Neural cell (in vitro differentiated cells): ENCODE measurements at regions not wholly inside any gene's neighbourhood (a gene's known extent, or its start where the extent isn't known, plus 50 kb on each side); places are given as distances from the start of the nearest gene placed in this dataset.
"Not testable (repeated sequence)": the region's sequence is repeated elsewhere in the genome, so short reads cannot be mapped to it uniquely, and the experiment has no call there.

Experiments
- H2AFZ ChIP-seq: fragments of 200-600, 300-800 bp; sonication (generic), shearing (Covaris generic); 2 replicates; pipeline ENCODE4 v1.6.0; 2014; ENCODE audit warnings: low read depth, mild to moderate bottlenecking, antibody characterized with exemption, low read length, moderate library complexity
- H3F3A ChIP-seq: fragments of 200-600 bp; shearing (Covaris generic); 2 replicates; pipeline ENCODE4 v1.6.1; 2016; ENCODE audit warnings: mild to moderate bottlenecking, moderate library complexity, mixed read lengths, antibody characterized with exemption, low read length; ENCODE audit not compliant: insufficient read depth, poor library complexity, severe bottlenecking
- H3K27ac ChIP-seq: fragments of 200-600, 300-800 bp; sonication (generic), shearing (Covaris generic); 2 replicates; pipeline ENCODE4 v1.5.1; 2014; ENCODE audit warnings: mild to moderate bottlenecking, low read length, moderate library complexity
- H3K27me3 ChIP-seq: fragments of 300-800, 200-600 bp; sonication (generic), shearing (Covaris generic); 2 replicates; pipeline ENCODE4 v1.6.0; 2014; ENCODE audit warnings: mild to moderate bottlenecking, low read depth, low read length, moderate library complexity; ENCODE audit not compliant: insufficient read depth
- H3K36me3 ChIP-seq: fragments of 300-800, 200-600 bp; sonication (generic), shearing (Covaris generic); 2 replicates; pipeline ENCODE4 v1.5.1; 2014; ENCODE audit warnings: mild to moderate bottlenecking, antibody characterized with exemption, low read length, moderate library complexity; ENCODE audit not compliant: insufficient read depth
- H3K4me2 ChIP-seq: fragments of 300-800, 200-600 bp; sonication (generic), shearing (Covaris generic); 2 replicates; pipeline ENCODE4 v1.6.0; 2014; ENCODE audit warnings: mild to moderate bottlenecking, low read length
- H3K4me3 ChIP-seq: fragments of 300-800, 200-600 bp; sonication (generic), shearing (Covaris generic); 2 replicates; pipeline ENCODE4 v1.5.1; 2014; ENCODE audit warnings: mild to moderate bottlenecking, low read length, moderate library complexity
- H3K79me2 ChIP-seq: fragments of 200-600 bp; shearing (Covaris generic); replicated peaks from 2 replicates; pipeline ENCODE4 v1.6.0; 2014; ENCODE audit warnings: mild to moderate bottlenecking, low read length, moderate library complexity; ENCODE audit not compliant: insufficient read depth
- H3K9ac ChIP-seq: fragments of 300-800, 200-600 bp; sonication (generic), shearing (Covaris generic); 2 replicates; pipeline ENCODE4 v1.6.1; 2016; ENCODE audit warnings: mild to moderate bottlenecking, low read length, mixed read lengths
- H3K9me2 ChIP-seq: fragments of 200-600 bp; shearing (Covaris generic); 2 replicates; pipeline ENCODE4 v1.6.1; 2016; ENCODE audit warnings: mild to moderate bottlenecking, low read length, mixed read lengths; ENCODE audit not compliant: insufficient read depth
- H3K9me3 ChIP-seq: fragments of 200-600, 300-800 bp; sonication (generic), shearing (Covaris generic); 2 replicates; pipeline ENCODE4 v1.6.1; 2016; ENCODE audit warnings: mild to moderate bottlenecking, mixed run types, low read length, moderate library complexity, mixed read lengths
- H4K20me1 ChIP-seq: fragments of 200-600 bp; shearing (Covaris generic); 2 replicates; pipeline ENCODE4 v1.6.1; 2016; ENCODE audit warnings: mild to moderate bottlenecking, mixed run types; ENCODE audit not compliant: insufficient read depth
- CTCF ChIP-seq: fragments of 450-650 bp; IDR thresholded peaks from 2 replicates; pipeline ENCODE4 v1.5.1; 2014; ENCODE audit warnings: antibody characterized with exemption, mild to moderate bottlenecking, moderate library complexity; ENCODE audit not compliant: poor library complexity, severe bottlenecking
- EP300 ChIP-seq: fragments of 450-650 bp; conservative IDR thresholded peaks from 2 replicates; pipeline ENCODE4 v1.6.1; 2014; ENCODE audit warnings: antibody characterized with exemption, mild to moderate bottlenecking, moderate library complexity; ENCODE audit not compliant: poor library complexity, severe bottlenecking
- EZH2 ChIP-seq: fragments of 200-600, 300-800 bp; shearing (Covaris generic), sonication (generic); IDR thresholded peaks from 2 replicates; pipeline ENCODE4 v1.6.1; 2014; ENCODE audit warnings: antibody characterized with exemption, low read length, borderline replicate concordance, mild to moderate bottlenecking; ENCODE audit not compliant: insufficient read depth, poor library complexity, severe bottlenecking
- MXI1 ChIP-seq: fragments of 450-650 bp; conservative IDR thresholded peaks from 2 replicates; pipeline ENCODE4 v1.6.1; 2014; ENCODE audit warnings: antibody characterized with exemption, mild to moderate bottlenecking; ENCODE audit not compliant: poor library complexity, severe bottlenecking
- POLR2AphosphoS5 ChIP-seq: IDR thresholded peaks from 2 replicates; pipeline ENCODE4 v1.6.1; 2012
- RAD21 ChIP-seq: fragments of 450-650 bp; conservative IDR thresholded peaks from 2 replicates; pipeline ENCODE4 v1.6.1; 2014; ENCODE audit warnings: antibody characterized with exemption, mild to moderate bottlenecking, moderate library complexity
- REST ChIP-seq: IDR thresholded peaks from 2 replicates; pipeline ENCODE4 v1.6.1; 2012; ENCODE audit warnings: borderline replicate concordance
- SMC3 ChIP-seq: fragments of 450-650 bp; conservative IDR thresholded peaks from 2 replicates; pipeline ENCODE4 v1.6.1; 2014; ENCODE audit warnings: antibody characterized with exemption, mild to moderate bottlenecking, moderate library complexity; ENCODE audit not compliant: poor library complexity
- TAF1 ChIP-seq: IDR thresholded peaks from 2 replicates; pipeline ENCODE4 v1.6.1; 2012; ENCODE audit warnings: low read depth

- no peak overlapping the region for H3K4me2 ChIP-seq
- H3K9ac ChIP-seq: no peak overlapping the region
- no peaks in the 10 kb centered on the region for H3F3A ChIP-seq
- H3K9me2 ChIP-seq: no peaks in the 10 kb centered on the region
- H3K79me2 ChIP-seq: no peaks in the 10 kb centered on the region
- no peaks in the 10 kb centered on the region for H4K20me1 ChIP-seq
- TF ChIP-seq RAD21 (no peak), MXI1 (no peak), CTCF (no peak), SMC3 (no peak), TAF1 (no peak), REST (no peak), EZH2 (no peak), POLR2AphosphoS5 (no peak), EP300 (no peak)
- no peak overlapping the region for H3K27ac ChIP-seq
- H3K27me3 ChIP-seq: no peaks in the 10 kb centered on the region
- no peaks in the 10 kb centered on the region for H3K9me3 ChIP-seq
- H3K36me3 ChIP-seq: no peaks in the 10 kb centered on the region
- H3K4me3 ChIP-seq: no peak overlapping the region
- no peak overlapping the region for H2AFZ ChIP-seq
Measured at GRCh38 chr7:124177891-124178290, 145.0 kb upstream of the TMEM229A start.

GRCh38 chr7:124171812-124172211 is 138.9 kb upstream of the TMEM229A start:
- H3K4me3 ChIP-seq, H3K9me2 ChIP-seq, H3F3A ChIP-seq: not testable (repeated sequence)

GRCh38 chr7:124171068-124171467 is 138.2 kb upstream of the TMEM229A start:
- H3K27ac ChIP-seq: no peak overlapping the region
- no peak overlapping the region for H2AFZ ChIP-seq
- no peak overlapping the region for H3K4me3 ChIP-seq
- H3K9me3 ChIP-seq: no peaks in the 10 kb centered on the region
- H3K4me2 ChIP-seq: no peak overlapping the region
- no peaks in the 10 kb centered on the region for H3F3A ChIP-seq
- no peak overlapping the region for H3K9ac ChIP-seq
- no peaks in the 10 kb centered on the region for H3K27me3 ChIP-seq
- H3K36me3 ChIP-seq: no peaks in the 10 kb centered on the region
- H4K20me1 ChIP-seq: no peaks in the 10 kb centered on the region
- no peaks in the 10 kb centered on the region for H3K79me2 ChIP-seq
- TF ChIP-seq EP300: no peak
- peak; percentile 46 for TF ChIP-seq CTCF
- TF ChIP-seq SMC3: peak; percentile 65
- TF ChIP-seq RAD21: peak; percentile 46
- H3K9me2 ChIP-seq: no peaks in the 10 kb centered on the region

More at GRCh38 chr7:124171812-124172211, 138.9 kb upstream of the TMEM229A start:
- not testable (repeated sequence) for H3K9me3 ChIP-seq, H3K79me2 ChIP-seq, H3K4me2 ChIP-seq, H3K27me3 ChIP-seq, H3K27ac ChIP-seq, H4K20me1 ChIP-seq, H2AFZ ChIP-seq, H3K36me3 ChIP-seq, H3K9ac ChIP-seq
